ENCODE measurements at regions not wholly inside any gene's neighbourhood (a gene's known extent, or its start where the extent isn't known, plus 50 kb on each side); places are given as distances from the start of the nearest gene placed in this dataset.
"Not testable (repeated sequence)": the region's sequence is repeated elsewhere in the genome, so short reads cannot be mapped to it uniquely, and the experiment has no call there.

DNA sequence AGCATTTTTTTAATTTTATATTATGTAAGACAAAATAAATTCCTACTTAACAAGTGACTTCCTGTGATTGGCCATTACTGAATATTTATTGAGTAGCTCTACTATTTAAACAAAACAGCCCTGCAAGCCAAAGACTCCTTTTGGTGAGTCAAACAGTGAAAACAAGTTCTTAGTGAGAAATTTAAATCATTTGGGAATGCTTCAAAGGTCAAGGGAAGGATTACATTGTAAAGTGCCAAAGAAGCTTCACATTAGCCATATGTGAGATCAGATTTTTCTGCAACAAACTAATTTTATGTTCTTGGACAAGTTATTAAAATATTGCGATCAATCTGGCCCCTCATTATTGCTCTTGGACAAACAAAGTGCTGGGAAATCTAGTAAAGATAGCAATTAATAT, 795.4 kb upstream of the MGAT4C start:
- DNase-seq: no peak

- no peak for DNase-seq
Measured at GRCh38 chr12:87047691-87048090, 791.5 kb upstream of the MGAT4C start.

DNA sequence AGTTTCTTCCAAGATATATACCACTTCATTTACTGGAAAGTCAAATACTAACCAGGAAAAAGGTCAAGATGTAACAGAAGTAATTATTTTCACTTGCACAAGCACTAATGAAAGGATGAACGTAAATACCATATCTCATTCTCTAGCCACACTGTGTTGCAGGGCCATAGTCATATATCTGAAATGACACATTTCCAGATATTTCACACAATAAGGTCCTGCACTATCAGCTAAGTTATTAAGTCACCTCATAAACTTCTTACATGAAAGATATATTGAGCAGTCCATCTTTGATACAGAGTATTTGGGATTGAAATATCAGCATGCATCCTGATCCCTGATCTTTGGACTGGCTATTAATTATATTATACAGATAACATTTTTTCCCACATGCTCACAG, 783.3 kb upstream of the MGAT4C start:
- DNase-seq: no peak

DNA sequence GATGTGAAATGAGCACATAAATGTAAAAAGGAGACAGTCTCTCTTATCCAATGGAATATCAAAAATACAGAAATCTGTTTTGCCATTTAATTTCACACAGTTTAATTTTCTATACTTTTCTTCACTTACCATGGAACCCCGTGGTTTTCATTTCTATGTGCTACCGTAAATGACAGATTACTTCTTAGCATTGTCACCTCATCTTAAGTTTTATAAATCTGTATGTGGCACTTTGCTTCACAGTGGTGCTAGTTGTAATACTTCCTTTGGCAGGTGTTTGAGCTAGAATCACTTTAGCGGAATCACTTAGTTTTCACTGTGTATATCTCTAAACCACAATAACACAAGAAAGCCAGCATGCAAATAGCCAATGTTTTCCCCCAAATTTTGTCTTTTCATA, 781.9 kb upstream of the MGAT4C start:
- no peak for DNase-seq

GRCh38 chr12:87025976-87026375, 769.8 kb upstream of the MGAT4C start:
- DNase-seq: no peak

DNA sequence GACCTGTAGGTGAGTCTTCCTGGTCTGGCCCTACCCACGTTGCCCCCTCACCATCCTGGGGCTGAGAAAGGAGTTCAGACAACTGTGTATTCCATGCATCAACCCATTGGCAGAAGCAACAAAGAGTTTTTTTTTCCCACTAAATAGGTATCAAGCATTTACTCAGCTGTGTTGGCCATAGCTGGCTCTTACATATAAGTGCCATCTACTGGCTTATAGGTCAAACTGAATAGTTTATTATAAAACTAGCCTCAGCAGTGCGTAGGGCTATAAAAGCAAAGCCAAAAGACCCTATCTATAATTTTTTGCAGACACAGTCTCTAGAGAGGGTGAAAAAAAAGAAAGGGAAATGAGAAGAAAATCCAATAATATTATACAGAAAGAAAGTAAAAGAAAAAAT, 765.2 kb upstream of the MGAT4C start:
- no peak for DNase-seq

DNA sequence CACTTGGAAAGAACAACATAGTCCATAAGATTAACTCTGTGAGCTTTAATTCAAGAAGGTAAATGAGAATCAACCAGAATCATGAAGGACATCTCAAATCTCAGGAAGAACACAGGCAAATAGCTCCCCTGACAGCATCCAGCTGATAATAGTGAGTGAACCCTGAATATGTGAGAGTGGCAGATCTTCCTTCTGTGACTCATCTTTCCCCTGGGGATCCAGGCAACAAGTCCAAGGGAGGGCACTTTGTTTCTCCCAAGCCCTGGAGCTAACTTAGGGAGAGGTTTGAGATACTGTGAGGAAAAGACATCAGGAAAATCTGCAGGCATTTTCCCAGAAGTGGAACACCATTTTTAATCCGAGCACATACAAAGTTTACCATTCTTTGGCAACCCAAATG, 763.9 kb upstream of the MGAT4C start:
- DNase-seq: no peak

- DNase-seq: no peak
Measured at GRCh38 chr12:87015352-87015751, 759.2 kb upstream of the MGAT4C start.

DNA sequence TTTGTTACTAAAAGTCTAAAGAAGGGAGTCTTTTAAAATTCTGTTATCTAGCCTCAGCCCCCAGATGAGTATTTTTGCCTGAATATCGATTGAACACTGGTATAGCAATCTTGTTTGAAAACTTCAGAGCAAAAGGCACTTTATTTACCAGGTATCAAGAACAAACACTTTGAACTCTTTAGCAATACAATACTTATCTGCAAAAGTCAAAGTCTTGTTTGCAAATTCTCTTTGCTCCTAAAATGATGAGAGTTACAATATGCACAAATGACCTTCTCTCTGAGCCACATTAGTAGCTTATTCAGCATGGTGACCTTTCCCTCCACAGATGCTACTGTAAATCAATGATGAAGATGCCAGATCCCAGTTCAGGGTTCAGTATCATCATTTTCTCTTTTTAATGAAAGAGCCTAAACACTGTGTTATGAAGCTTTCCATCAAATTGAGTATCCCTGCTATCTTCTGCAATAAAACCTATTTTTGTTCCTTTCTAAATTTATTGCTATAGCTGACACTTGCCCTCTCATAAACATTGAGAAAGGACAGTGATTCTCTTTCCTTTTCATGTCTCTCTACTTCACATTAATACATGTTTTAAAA, 752.7 kb upstream of the MGAT4C start:
- no peak for DNase-seq

GRCh38 chr12:87001102-87001501, 744.9 kb upstream of the MGAT4C start:
- DNase-seq: no peak

DNA sequence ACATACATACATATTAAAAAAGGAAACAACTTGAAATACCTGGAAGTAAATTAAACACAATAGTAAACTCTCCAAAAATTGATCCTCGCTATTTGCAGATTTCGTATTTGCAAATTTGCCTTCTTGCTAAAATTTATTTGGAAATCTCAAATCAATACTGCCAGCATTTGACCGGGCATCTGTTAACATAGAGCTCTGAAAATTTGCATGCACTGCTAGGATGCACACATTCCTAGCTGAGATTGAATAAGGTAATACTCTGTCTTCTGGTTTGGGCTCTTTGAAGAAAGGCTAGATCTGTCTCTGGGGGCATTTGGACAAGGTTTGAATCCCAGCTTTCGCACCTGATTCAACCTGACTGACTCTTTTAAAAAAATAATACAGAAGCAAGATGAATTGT, 729.1 kb upstream of the MGAT4C start:
- no peak for DNase-seq

- not testable (repeated sequence) for DNase-seq
Measured at GRCh38 chr12:86970595-86970994, 714.4 kb upstream of the MGAT4C start.

- DNase-seq: no peak
Measured at GRCh38 chr12:86959766-86960458, 703.7 kb upstream of the MGAT4C start.

GRCh38 chr12:86950444-86950843, 694.3 kb upstream of the MGAT4C start:
- DNase-seq: peak; percentile 79

DNA sequence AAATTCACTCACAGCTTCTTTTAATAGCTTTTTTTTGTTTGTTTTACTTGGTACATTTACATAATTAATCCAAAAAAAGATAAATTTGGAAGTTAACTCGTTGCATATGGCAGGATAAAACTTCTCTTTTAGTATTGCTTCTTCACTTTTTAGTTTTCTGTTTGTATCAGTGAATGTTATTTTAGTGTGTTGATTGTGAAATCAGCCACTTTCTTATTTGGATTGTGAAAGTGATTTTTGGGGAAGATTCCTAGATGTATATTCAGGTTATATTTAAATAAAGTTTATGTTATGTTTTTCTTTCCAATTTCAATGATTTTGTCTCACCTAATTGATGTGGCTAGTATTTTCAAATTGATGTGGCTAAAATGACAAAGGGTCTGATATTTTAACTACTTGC, 693.9 kb upstream of the MGAT4C start:
- no peak for DNase-seq

DNA sequence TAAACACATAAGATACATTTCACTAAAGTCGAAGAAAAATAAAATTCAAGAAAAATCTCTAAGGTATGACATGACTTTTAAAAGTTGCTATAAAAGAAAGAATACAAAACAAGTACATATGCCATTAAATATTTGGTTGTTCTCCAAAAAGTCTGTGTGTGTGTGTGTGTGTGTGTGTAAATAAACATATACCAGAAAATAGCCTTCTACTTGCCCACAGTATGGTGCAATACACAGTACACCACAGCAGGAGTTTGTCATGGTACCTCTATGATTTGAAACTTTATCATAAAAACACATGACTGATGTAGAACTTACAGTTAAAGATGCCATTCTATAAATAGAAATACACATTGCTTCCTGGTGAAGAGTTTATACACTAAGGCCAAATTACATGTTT, 692.7 kb upstream of the MGAT4C start:
- no peak for DNase-seq

GRCh38 chr12:86945685-86946196, 689.5 kb upstream of the MGAT4C start:
- DNase-seq: no peak

DNA sequence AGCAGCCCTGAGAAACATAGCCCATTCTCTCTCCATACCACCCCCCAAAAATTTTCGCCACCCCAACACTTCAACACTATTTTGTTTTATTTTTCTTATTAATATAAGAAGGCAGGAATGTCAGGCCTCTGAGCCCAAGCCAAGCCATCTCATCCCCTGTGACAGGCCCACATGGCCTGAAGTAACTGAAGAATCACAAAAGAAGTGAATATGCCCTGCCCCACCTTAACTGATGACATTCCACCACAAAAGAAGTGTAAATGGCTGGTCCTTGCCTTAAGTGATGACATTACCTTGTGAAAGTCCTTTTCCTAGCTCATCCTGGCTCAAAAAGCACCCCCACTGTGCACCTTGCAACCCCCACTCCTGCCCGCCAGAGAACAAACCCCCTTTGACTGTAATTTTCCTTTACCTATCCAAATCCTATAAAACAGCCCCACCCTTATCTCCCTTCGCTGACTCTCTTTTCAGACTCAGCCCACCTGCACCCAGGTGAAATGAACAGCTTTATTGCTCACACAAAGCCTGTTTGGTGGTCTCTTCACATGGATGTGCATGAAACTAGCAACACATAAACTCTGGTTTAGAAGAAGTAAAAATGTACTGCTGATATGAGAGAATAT, 688.1 kb upstream of the MGAT4C start:
- not testable (repeated sequence) for DNase-seq

GRCh38 chr12:86931714-86932113, 675.5 kb upstream of the MGAT4C start:
- no peak for DNase-seq

GRCh38 chr12:86929962-86930361, 673.8 kb upstream of the MGAT4C start:
- no peak for DNase-seq

- DNase-seq: no peak
Measured at GRCh38 chr12:86917121-86917520, 660.9 kb upstream of the MGAT4C start.

DNA sequence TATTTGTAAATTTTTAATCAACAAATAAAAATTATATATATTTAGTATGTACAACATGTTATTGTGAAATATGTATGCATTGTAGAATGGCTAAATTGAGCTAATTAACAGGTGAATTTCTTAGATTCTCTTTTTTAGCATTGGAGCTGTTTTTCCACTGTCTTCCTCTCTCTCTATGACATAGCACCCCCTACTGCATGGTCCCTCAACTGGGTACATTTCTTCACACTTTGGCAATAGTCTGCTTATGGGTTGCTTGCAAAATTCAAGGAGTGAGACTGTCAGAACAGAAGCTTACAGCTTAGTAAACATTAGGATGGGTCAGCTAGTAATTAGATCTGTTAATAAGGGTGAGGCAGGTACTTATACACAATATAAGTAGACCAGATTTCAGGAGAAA, 658.5 kb upstream of the MGAT4C start:
- peak; percentile 52 for DNase-seq

- DNase-seq: no peak
Measured at GRCh38 chr12:86911973-86912372, 655.8 kb upstream of the MGAT4C start.

DNA sequence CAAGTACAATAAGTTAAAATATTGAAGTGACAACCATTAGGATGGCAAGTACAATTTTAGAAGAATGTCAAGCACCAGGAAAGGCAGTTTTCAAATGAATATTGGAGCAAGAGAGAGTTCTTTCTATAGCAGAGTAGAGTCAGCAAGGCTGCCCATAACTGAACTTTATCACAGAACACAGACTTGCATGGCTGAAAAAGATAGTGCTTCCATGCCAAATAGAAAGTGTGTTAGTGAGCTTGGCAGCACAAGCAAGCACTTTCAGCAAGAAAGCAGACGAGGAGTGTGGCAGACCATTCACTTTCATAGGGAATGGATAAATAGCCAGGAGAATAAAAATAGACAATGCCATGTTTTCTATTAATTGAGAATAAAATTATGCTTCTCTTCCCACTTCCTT, 647.0 kb upstream of the MGAT4C start:
- no peak for DNase-seq
